ENCODE measurements at regions not wholly inside any gene's neighbourhood (a gene's known extent, or its start where the extent isn't known, plus 50 kb on each side); places are given as distances from the start of the nearest gene placed in this dataset.
A peak's percentile ranks its signal among the peaks of the same experiment; 100 is the strongest.

DNA sequence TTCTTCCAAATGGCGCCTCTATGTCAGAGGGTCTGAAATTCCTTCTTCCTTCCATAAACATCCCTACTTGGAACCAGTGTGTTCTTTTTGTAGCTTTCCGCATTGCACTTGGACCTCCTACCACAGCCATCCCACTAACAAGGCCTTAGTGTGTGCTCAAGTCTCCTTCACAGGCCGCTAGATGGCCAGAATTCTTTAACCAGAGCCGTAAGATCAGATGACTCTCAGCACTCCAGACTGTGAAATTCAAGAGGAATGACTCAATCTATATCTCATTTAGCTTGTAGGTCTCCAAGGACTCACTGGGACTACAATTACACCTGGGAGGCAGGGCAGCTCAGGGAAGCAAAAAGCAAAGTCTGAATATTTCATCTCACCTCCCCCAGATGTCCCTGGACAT is 298.9 kb downstream of the EIPR1 start:
- no peak overlapping the region for H3K27ac ChIP-seq
- TF ChIP-seq CTCF (conservative IDR thresholded peaks at IDR 0.05) (no peak), EZH2 (IDR thresholded peaks at IDR 0.05; ENCODE audit: low read depth) (no peak)
- POLR2A ChIA-PET (ENCODE audit: unreplicated experiment), result no interaction called here
- H4K20me1 ChIP-seq (ENCODE audit: insufficient read depth), result no peaks in the 10 kb centered on the region
- peaks cover 98% of the 10 kb centered on the region for H3K27me3 ChIP-seq (ENCODE audit: insufficient read depth, low read depth)
- H3K79me2 ChIP-seq (ENCODE audit: low read depth), result no peaks in the 10 kb centered on the region
- H3K4me1 ChIP-seq (replicated peaks; ENCODE audit: insufficient read depth), result no peaks in the 10 kb centered on the region
- CTCF ChIA-PET, result no interaction called here
- no peaks in the 10 kb centered on the region for H3F3A ChIP-seq (ENCODE audit: insufficient read depth, low read depth)
- no peak overlapping the region for H3K4me3 ChIP-seq
- no TSS peak for BruUV-seq (replicated peaks)
- DNase-seq, result peak in 1 of 2 experiments; percentile 62
- H3K9me2 ChIP-seq (ENCODE audit: insufficient read depth), result no peaks in the 10 kb centered on the region
- H3K9me3 ChIP-seq (ENCODE audit: insufficient read depth, low read depth), result no peaks in the 10 kb centered on the region
- intact Hi-C loops (cut with micrococcal nuclease; ENCODE audit: unreplicated experiment), result no loop called here
- no peak overlapping the region for H2AFZ ChIP-seq
- H3K36me3 ChIP-seq (ENCODE audit: low read depth), result no peaks in the 10 kb centered on the region
- H3K4me2 ChIP-seq, result no peak overlapping the region

- BruUV-seq (replicated peaks), result no TSS peak
- Histone ChIP-seq H3K36me3 (ENCODE audit: low read depth) (no peaks in the 10 kb centered on the region), H3K27ac (no peak overlapping the region), H3K9me2 (ENCODE audit: insufficient read depth) (no peaks in the 10 kb centered on the region), H2AFZ (no peak overlapping the region), H3F3A (ENCODE audit: insufficient read depth, low read depth) (no peaks in the 10 kb centered on the region), H3K4me2 (no peak overlapping the region), H3K4me1 (replicated peaks; ENCODE audit: insufficient read depth) (no peaks in the 10 kb centered on the region), H3K4me3 (no peak overlapping the region), H4K20me1 (ENCODE audit: insufficient read depth) (no peaks in the 10 kb centered on the region), H3K9me3 (ENCODE audit: insufficient read depth, low read depth) (no peaks in the 10 kb centered on the region), H3K27me3 (ENCODE audit: insufficient read depth, low read depth) (peaks cover 99% of the 10 kb centered on the region), H3K79me2 (ENCODE audit: low read depth) (no peaks in the 10 kb centered on the region)
- TF ChIP-seq CTCF (conservative IDR thresholded peaks at IDR 0.05) (no peak), EZH2 (IDR thresholded peaks at IDR 0.05; ENCODE audit: low read depth) (no peak)
- intact Hi-C loops (cut with micrococcal nuclease; ENCODE audit: unreplicated experiment), result no loop called here
- CTCF ChIA-PET, result no interaction called here
- POLR2A ChIA-PET (ENCODE audit: unreplicated experiment), result no interaction called here
- DNase-seq, result no peak
Measured at GRCh38 chr2:3076848-3077642, 300.6 kb downstream of the EIPR1 start.

GRCh38 chr2:3075991-3076340 is 301.7 kb downstream of the EIPR1 start:
- H2AFZ ChIP-seq, result no peak overlapping the region
- H3K27ac ChIP-seq, result no peak overlapping the region
- H3K27me3 ChIP-seq (ENCODE audit: insufficient read depth, low read depth), result peaks cover 99% of the 10 kb centered on the region
- ChIA-PET POLR2A (ENCODE audit: unreplicated experiment) (no interaction called here), CTCF (no interaction called here)
- no peaks in the 10 kb centered on the region for H3K79me2 ChIP-seq (ENCODE audit: low read depth)
- no peaks in the 10 kb centered on the region for H3K36me3 ChIP-seq (ENCODE audit: low read depth)
- H3F3A ChIP-seq (ENCODE audit: insufficient read depth, low read depth), result no peaks in the 10 kb centered on the region
- no peak for TF ChIP-seq CTCF (conservative IDR thresholded peaks at IDR 0.05)
- TF ChIP-seq EZH2 (IDR thresholded peaks at IDR 0.05; ENCODE audit: low read depth), result no peak
- no peaks in the 10 kb centered on the region for H3K9me2 ChIP-seq (ENCODE audit: insufficient read depth)
- intact Hi-C loops (cut with micrococcal nuclease; ENCODE audit: unreplicated experiment), result no loop called here
- BruUV-seq (replicated peaks), result no TSS peak
- H3K4me1 ChIP-seq (replicated peaks; ENCODE audit: insufficient read depth), result no peaks in the 10 kb centered on the region
- no peak overlapping the region for H3K4me3 ChIP-seq
- DNase-seq, result no peak
- no peak overlapping the region for H3K4me2 ChIP-seq
- H4K20me1 ChIP-seq (ENCODE audit: insufficient read depth), result no peaks in the 10 kb centered on the region
- no peaks in the 10 kb centered on the region for H3K9me3 ChIP-seq (ENCODE audit: insufficient read depth, low read depth)

Data from PC-9 (cell line).